Endometrial microvascular endothelial cells (primary cell): ENCODE measurements at regions not wholly inside any gene's neighbourhood (a gene's known extent, or its start where the extent isn't known, plus 50 kb on each side); places are given as distances from the start of the nearest gene placed in this dataset.

Experiments
- in situ Hi-C: cut with HindIII; loops from 2 replicates; pipeline ENCODE4 v1.10.0; 2017; ENCODE audit warnings: low sequenced_read_pairs, low pct_unique_long_range_greater_than_20kb; ENCODE audit errors: inconsistent ontology term

DNA sequence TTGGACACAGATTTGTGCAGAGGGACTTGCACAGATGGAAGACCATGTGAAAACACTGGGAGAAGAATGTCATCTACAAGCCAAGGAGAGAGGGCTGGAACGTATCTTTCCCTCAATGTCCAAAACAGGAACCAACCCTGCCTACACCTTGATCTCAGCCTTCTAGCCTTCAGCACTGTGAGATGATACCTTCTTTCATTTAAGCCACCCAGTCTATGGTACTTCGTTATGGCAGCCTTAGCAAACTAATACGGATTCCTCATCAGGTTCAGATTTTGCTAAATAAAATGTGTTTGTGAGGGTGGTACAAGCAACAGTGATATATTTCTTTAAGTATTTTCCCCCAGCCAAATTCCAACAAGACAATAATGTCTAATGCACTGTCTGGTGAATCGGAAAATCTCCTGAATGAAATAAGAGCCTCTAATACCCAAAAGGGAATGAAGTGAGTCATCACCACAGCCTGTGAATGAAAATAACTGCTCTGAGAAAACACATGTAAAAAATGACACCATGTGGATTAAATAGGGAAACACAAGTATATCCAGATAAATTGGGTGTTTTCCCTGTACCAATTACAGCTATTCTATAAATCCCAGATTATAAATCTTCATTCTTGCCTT, 182.8 kb upstream of the TARS1 start:
- in situ Hi-C loops = no loop called here

DNA sequence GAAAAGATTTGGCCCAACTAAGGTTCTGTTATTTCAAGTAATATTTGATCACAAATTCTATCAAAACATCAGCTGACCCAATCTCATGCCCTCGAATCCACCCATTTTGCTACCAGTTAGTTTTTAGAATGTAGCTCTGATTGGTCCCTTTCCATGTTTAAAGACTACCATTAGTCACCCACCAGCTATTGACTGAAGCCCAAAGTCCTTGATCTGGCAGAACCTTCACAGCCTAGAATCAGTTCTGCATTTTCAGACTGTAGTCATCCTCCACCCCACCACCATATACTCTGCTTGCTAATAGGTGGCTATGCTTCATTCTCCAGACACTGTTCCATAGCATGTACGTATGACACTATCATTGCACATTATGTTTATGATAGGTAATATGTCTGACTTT, 182.2 kb upstream of the TARS1 start:
- in situ Hi-C loops = no loop called here

DNA sequence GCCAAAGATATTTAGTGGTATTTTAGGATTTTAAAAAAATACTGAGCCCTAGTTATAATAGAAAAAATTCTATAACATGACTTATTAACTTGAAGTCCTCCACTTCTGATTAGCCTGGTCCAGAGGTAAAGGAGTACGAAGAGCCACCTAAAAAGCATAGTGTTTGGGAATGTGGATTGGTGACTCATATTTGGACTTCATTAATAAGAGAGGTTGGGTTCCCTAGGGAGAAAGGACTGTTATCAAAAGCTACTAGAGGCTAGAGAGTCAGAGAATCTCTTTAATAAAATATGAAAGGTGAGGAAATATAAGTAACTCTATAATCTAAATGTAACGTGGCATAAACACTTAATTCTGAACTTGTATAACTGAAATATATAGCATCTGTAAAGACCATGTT, 180.7 kb upstream of the TARS1 start:
- in situ Hi-C loops = no loop called here

DNA sequence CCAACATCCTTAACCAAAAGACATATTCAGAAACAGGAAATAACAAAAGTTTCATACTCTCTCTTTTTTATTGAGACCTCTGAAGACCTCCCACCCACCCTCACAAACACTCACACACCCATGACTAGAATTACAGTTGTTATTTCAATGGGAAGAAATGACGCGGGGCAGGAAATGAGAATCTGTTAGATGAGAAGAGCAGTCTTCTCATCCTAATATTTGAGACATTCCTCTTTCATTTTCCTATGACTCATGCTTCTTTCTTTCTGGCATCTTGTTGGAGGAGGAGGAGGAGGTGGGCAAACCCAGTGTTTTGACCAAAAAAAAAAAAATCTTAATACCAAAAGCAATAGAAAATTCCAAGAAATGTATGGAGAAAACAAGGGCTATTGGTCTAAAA, 179.5 kb upstream of the TARS1 start:
- in situ Hi-C loops = no loop called here

DNA sequence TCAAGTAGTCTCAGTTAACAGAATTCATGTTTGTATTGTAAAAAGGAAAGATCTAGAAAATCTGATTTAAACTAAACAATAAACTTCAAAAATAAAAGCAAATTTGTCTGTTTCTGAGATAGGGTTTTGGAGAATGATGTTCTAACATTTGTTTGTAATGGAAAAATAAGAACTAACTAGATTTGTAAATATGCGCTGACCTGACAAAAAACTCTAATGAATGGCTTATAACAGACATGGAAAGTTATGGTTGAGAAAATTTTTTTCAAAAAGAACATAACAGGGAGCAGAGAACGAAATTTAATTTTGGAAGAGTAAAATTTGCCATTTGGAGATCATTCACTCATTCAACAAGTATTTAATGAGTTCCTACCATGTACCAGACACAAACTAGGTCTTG, 179.0 kb upstream of the TARS1 start:
- in situ Hi-C loops = no loop called here

DNA sequence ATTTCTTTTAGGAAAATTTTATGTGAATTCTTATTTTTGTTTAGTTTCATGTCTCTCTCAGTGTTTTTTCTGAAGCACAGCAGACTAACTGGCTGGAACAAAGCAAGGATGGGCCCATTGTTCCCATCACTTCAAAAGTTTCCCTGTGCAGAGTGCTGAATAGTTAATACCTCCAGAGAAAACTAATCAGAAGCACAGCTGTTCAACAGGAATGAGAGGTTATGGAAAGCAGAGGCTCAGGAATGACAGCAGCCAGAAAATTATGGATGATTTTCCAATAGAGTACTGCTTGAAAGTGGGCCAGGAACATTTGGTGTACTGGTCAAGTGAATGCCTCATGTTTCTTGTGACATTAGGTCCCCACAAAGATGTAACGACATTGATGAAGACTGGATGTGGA, 173.0 kb upstream of the TARS1 start:
- in situ Hi-C loops = no loop called here

DNA sequence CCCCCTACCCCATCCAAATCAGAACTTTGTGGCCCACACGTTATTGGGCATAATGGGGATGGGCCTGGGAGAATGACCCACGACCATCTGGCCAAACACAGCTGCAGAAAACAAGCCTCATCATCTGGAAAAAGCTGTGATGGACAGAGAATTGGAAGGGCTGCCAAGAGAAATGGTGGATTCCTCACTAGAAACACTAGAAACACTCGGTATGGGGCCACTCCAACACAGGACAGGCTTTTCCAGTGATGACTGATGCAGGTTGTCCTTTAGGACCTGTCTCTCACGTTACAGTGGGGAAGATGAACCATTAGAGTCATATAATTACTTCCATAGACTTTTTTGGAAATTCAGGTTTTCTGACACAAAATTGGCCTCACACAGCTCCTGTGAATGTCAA, 172.4 kb upstream of the TARS1 start:
- in situ Hi-C loops = no loop called here

DNA sequence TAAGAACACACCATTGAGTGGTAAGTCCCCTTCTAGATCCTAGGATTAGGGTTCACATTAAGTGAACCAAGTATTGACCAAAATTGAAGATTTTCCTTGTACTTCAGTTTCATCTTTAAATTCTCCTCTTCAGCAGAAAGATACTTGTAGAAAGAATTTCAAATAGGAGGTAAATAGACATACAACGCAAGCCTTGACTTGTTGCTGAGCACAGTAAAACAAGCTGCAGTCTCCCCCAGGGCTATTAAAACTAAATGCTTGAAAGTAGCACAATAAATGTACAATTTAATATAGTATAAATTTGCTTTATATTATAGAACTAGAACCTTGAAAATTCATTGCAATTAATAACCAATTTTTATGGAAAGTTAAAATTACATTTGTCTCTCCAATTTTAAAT, 170.1 kb upstream of the TARS1 start:
- in situ Hi-C loops = no loop called here

DNA sequence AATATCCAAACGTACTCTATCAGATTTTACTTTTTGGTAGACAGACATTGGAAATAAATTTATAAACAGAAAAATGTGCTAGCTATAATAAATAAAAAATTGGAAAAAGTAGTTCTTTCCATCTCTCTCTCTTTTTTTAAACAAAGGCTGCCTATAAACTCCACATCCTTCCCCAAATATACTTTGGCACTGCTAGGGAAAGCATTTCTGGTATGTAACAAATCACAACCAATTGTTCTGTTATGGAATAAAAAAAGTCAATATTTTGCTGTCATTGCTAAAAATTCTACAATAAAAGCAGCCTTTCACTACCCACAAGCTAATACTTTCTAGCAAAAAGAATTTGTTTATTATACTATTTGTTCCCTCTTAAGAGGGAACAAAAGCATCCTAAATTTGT, 169.2 kb upstream of the TARS1 start:
- in situ Hi-C loops = no loop called here

DNA sequence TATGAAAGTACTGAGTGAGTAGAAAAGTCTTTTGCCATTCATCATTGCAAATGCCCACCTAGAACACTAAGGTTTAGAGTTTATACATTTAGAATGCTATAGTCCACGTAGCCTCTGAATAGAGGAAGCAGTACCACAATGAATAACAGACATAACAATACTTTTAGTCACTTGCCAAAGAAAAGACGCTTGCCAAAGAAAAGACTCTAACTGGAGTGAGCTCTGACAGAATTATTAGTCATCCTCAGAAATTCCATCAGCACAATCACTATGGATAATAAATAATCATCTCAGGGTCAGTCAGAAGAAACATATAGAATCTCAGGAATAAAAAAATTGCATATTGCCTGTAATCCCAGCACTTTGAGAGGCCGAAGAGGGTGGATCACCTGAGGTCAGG, 168.5 kb upstream of the TARS1 start:
- in situ Hi-C loops = no loop called here

DNA sequence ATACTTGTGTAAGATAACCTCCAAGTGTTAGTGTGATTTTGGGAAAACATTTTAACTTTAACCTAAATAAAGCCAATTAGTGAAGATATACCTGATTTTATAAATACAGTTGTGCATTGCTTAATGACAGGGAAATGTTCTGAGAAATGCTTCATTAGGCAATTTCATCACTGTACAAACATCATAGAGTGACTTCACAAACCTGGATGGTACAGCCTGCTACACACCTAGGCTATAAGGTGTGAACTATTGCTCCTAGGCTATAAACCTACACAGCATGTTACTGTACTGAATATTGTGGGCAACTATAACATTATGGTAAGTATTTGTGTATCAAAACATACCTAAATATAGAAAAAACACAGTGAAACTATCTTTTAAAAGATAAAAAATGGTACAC, 166.8 kb upstream of the TARS1 start:
- in situ Hi-C loops = no loop called here

DNA sequence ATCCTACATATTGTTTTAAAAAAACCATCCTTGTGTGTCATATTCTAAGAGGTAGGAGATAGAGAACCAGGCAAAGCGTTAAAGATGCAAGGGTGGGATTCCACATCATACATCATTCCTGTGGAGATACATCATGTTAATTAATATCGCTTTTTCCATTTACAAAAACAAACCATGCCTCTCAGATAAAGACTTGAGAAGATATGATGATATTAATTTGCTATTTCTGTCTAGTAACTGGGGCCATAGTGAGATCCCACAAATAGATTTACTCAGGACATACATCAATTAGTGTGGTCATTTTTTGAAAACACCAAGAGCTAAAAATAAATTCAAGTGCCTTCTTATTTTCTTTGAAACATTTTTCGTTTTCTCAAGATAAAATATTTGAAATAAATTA, 165.4 kb upstream of the TARS1 start:
- in situ Hi-C loops = no loop called here

DNA sequence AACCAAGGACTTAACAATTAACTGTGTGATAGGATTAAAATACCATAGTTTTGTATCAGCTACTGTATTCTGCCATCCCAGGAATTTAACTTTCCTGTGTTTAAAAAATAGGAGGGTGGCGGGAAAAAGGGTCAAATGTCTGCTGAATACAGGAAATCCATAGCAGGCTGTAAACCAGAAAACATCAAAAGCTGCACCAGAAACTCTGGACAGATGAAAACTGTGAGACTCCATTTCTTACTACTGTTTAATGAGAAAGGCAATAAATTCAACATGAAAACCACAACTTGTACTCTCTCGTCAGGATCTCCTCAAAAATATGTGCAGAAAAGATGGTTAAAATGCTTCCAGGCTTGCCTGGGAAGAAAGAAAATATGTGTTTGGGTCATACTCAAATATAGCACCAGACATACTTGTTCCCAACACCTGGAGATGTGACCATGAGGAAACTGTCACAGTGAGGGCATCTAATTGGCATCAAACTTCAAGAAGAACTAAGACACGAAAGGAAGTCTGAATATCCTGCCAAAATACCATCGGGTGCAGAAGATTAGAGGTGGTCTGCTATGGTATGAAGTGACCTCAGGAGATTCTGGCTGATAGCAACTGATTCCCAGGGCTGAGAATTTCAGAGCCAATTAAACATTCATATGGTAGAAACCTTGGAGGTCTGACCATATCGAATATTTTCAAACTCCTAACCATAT, 164.7 kb upstream of the TARS1 start:
- in situ Hi-C loops = no loop called here

DNA sequence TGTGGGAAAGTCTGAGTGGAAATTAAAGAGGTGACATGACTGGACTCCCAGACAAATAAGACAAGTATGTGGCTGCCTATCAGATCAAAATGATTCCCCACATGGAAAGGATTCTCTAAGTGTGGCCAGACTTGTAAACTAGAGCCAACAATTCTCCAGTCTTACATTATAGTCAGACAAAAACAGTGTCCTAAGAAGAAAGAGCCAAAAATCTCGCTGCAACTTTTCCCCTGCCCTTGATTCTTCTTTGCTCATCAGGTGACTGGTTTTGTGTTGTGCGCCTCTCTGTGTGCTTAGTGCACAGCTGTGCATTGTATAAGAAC, 164.2 kb upstream of the TARS1 start:
- in situ Hi-C loops = no loop called here

DNA sequence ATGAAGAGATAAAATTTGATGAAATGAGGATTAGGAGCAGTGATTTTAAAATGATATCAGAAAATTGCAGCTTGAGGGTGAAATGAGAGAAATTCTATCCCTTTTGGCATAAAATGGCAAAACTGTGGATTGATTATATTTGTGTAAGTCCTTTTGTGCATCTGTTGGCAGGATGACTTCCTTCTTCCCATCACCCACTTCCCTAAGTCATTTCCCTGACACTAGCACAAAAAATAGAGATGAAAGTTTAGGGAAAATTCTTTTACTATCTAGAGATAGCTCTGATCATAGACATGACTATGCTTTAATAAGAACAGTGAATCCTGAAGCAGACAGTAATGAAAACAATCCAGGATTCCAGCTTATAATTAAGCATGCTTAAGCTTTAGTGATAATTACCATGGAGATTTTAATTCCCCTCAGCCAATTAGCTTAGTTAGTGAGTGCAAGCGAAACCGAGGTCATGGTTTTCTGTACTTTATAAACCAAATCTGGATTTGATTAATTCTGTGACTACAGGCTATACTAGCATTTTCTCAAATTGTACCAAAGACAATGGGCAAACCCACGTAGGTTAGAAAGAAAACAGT, 163.6 kb upstream of the TARS1 start:
- in situ Hi-C loops = no loop called here

DNA sequence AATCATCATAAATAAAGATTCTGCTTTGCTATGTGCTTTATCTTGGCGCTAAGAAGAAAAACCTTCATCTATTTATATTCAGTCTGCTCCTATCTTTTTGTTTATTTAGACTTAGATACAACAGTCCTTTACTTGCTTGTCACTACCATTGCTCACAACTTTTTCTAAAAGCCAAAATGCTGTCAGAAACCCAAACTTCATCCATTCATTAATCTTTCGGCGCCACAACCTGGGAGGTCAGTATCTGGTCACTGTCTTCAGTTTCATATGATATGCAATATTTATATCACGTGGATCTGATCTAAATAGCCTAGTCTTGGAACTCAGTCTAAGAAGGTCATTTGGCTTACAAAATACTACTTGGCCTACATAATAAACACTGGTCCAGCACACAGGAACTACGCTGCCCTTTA, 159.3 kb upstream of the TARS1 start:
- in situ Hi-C loops = no loop called here

DNA sequence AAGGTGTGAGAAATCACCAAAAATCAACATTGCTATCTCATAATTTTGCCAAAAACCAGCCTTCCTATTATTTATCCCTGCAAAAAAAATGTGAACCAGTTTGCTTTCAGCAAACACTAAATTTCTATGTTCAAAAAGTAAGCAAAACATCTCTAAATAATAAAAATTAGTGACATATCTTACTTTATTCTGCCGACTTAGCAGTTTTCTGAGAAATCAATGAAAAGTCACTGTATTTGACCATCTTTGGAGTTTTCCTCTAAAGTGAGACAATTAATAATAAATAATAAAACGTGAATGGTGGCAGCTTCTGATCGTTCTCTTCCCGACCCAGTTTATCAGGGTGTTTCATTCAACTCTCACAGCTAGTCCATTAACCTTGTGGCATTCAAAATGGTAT, 158.6 kb upstream of the TARS1 start:
- in situ Hi-C loops = no loop called here

DNA sequence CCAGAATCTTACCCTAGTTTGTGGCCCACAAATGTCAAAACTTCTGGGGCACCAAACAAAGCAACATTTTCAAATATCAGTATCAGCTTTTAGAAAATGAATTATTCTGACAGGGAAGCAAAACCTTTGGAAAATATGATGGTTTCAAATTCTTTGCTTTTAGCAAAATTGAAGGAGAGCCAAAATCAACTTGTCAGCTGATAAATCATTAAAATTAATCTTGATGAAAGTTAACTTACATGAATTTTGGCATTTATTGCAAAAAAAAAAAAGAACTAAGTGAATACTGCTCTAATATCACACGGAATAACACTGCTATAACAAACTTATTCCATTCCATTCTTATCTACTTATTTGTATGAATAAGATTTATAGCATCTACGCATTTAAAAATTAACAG, 158.1 kb upstream of the TARS1 start:
- in situ Hi-C loops = no loop called here

DNA sequence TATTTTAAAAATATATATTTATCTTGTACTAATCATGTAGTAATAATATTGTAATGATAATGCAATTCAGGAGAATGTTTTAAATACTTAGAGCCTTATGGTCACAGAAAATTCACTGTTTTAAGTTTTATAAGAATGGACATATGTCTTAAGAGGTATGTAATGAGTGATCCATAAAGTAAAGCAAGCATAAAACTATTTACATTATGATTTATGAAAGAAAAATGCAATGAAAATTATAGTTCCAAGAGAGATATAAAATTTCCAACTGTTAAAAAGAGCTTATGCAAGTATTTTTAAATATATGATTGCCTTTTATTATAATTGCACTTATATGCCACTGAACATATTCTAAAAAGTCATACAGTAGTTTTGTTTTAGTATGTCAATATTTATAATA, 157.5 kb upstream of the TARS1 start:
- in situ Hi-C loops = no loop called here

DNA sequence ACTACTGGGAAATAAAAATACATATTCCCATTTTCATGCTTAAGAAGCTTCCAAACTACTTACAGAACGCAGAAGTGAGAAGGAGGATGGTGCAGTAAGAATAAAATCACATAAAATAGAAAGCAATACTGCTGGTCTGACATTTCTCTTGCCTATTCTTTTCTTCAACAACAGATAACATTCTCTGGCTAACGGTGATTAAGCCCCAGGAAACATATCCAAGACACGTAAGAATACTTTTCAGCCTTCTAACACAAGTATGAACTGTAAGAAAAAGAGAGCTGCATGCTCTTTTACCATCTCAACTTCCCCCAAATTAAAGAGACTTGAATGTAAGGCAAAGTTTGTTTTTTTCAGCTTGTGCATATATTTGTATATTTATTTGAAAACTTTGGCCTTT, 156.1 kb upstream of the TARS1 start:
- in situ Hi-C loops = no loop called here

DNA sequence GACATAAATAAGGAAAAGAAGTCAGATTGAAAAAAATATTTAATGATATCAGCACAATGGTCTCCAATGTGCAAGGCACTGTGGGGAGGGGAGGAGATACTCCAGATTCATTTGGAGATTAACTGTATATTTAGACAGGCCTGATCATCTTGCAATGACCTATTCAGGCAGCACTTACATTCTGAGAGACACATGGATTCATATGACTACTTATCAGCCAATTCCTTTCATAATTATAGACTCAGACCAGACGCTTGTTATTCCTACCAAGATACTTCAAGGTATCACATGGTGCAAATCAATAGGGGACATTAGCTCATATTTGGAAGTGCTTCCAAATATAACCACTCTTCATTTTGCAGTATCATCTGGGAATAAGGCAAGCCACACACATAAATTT, 153.5 kb upstream of the TARS1 start:
- in situ Hi-C loops = no loop called here
